ENCODE measurements at regions not wholly inside any gene's neighbourhood (a gene's known extent, or its start where the extent isn't known, plus 50 kb on each side); places are given as distances from the start of the nearest gene placed in this dataset. TPM values are rescaled to one million over a fixed set of nuclear protein-coding genes. Genes with fewer than 3 reads are reported as not detected.

DNA sequence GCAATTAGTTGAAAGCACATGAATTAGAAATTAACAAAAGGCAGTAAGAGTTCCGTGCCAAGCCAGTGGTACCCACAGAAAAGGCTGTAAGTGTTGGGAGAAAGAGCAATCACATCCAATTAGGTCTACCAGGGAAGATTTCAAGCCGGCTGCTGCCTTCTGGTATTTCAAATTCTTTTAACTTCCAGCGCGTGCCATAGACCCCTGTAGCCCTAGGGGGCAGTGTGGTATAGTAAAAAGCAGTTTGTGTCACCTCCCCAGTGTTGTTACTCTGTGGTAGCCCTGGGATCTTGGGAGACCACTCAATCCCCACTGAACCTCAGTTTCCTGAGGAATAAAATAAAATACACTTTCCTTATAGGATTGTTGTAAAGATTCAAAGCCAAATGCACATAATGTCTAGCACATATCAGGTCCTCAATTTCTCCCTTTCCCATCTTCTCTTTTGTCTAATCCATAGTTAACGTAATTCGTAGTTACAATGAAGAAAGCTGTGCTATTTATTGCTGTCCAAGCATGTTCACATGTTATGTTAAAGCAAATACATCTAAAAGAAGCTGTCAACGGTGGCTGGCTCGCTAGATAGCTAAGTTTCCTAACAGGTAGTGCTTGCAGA, 230.2 kb downstream of the TDRD3 start:
- H3K4me1 Mint-ChIP-seq (ENCODE audit: low read depth, unreplicated experiment), result no peaks in the 10 kb centered on the region
- H3K4me3 Mint-ChIP-seq (ENCODE audit: low read depth, unreplicated experiment), result no peak overlapping the region
- no TSS peak for BruUV-seq (replicated peaks)
- intact Hi-C loops (cut with micrococcal nuclease; ENCODE audit: unreplicated experiment), result loop anchor here (5.0 kb wide), 1 partner anchor 780 kb away; no protein-coding TSS in a partner anchor
- TF ChIP-seq, protein P1, sequence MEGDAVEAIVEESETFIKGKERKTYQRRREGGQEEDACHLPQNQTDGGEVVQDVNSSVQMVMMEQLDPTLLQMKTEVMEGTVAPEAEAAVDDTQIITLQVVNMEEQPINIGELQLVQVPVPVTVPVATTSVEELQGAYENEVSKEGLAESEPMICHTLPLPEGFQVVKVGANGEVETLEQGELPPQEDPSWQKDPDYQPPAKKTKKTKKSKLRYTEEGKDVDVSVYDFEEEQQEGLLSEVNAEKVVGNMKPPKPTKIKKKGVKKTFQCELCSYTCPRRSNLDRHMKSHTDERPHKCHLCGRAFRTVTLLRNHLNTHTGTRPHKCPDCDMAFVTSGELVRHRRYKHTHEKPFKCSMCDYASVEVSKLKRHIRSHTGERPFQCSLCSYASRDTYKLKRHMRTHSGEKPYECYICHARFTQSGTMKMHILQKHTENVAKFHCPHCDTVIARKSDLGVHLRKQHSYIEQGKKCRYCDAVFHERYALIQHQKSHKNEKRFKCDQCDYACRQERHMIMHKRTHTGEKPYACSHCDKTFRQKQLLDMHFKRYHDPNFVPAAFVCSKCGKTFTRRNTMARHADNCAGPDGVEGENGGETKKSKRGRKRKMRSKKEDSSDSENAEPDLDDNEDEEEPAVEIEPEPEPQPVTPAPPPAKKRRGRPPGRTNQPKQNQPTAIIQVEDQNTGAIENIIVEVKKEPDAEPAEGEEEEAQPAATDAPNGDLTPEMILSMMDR (IDR thresholded peaks at IDR 0.05; ENCODE audit: unreplicated experiment), result no peak
- DNase-seq, result peak; percentile 8
- H3K27me3 Mint-ChIP-seq (ENCODE audit: unreplicated experiment), result no peaks in the 10 kb centered on the region
- no peaks in the 10 kb centered on the region for H3K9me3 Mint-ChIP-seq (ENCODE audit: low read depth, unreplicated experiment)
- no peaks in the 10 kb centered on the region for H3K36me3 Mint-ChIP-seq (ENCODE audit: insufficient read depth, unreplicated experiment)
- CTCF ChIA-PET, result interaction anchor here (0.7 kb wide), 1 partner anchor 1679 kb away, joined by 3 read pairs; no protein-coding TSS in a partner anchor
- no peak overlapping the region for H3K27ac Mint-ChIP-seq (ENCODE audit: unreplicated experiment)

Small RNA genes in the stretch of these regions (microRNA-seq; reads per million reads assigned to microRNA genes)
- not detected for gene MIR3169

Measured in Calu3 (cell line).